Liver (tissue), 8 donors: ENCODE measurements at regions not wholly inside any gene's neighbourhood (a gene's known extent, or its start where the extent isn't known, plus 50 kb on each side); places are given as distances from the start of the nearest gene placed in this dataset.

Experiments used
- DNase-seq: peaks from one replicate; pipeline ENCODE4 v3.0.0-alpha.2; 2017; ENCODE audit warnings: low spot score
- H3K27ac ChIP-seq, 2 donors: one replicate each; pipeline ENCODE4 v1.7.0; 2013; ENCODE audit warnings: inconsistent platforms in 2 of 2, low read length in 2 of 2, control low read depth in 1 of 2, low read depth in 1 of 2, mild to moderate bottlenecking in 1 of 2
- H3K27me3 ChIP-seq, 4 donors: one replicate each; pipeline versions ENCODE4 v1.6.1 to v1.7.0; 2013; ENCODE audit warnings: low read length in 3 of 4, inconsistent platforms in 1 of 4, mild to moderate bottlenecking in 1 of 4, moderate library complexity in 1 of 4; ENCODE audit not compliant: control insufficient read depth in 4 of 4, insufficient read depth in 4 of 4
- H3K36me3 ChIP-seq, 4 donors: one replicate each; pipeline versions ENCODE4 v1.6.1 to v1.7.0; 2013; ENCODE audit warnings: low read length in 3 of 4, mild to moderate bottlenecking in 3 of 4, low read depth in 1 of 4, moderate library complexity in 1 of 4; ENCODE audit not compliant: control insufficient read depth in 4 of 4, insufficient read depth in 3 of 4
- H3K4me1 ChIP-seq, 4 donors: one replicate each; pipeline versions ENCODE4 v1.6.1 to v1.7.0; 2013; ENCODE audit warnings: low read length in 3 of 4, mild to moderate bottlenecking in 3 of 4, moderate library complexity in 1 of 4; ENCODE audit not compliant: control insufficient read depth in 4 of 4, insufficient read depth in 4 of 4
- H3K4me3 ChIP-seq, 3 donors: one replicate each; pipeline versions ENCODE4 v1.6.1 to v1.7.0; 2013; ENCODE audit warnings: low read length in 3 of 3, control low read depth in 1 of 3, low read depth in 1 of 3, mild to moderate bottlenecking in 1 of 3
- H3K9ac ChIP-seq, 2 donors: one replicate each; pipeline ENCODE4 v1.7.0; 2013; ENCODE audit warnings: low read length in 2 of 2, mild to moderate bottlenecking in 2 of 2, moderate library complexity in 2 of 2, control low read depth in 1 of 2, low read depth in 1 of 2
- H3K9me3 ChIP-seq, 4 donors: one replicate each; pipeline versions ENCODE4 v1.6.1 to v1.7.0; 2013; ENCODE audit warnings: low read length in 3 of 4; ENCODE audit not compliant: control insufficient read depth in 4 of 4
- ATF3 ChIP-seq: IDR thresholded peaks from 2 replicates; pipeline ENCODE4 v1.6.1; 2016; ENCODE audit warnings: antibody characterized with exemption
- CTCF ChIP-seq: fragments of 150-350 bp; IDR thresholded peaks from 2 replicates; pipeline ENCODE4 v1.5.1; 2017; ENCODE audit warnings: improper control_type of control experiment, low read depth, low read length; ENCODE audit not compliant: missing input control
- FOXA1 ChIP-seq: IDR thresholded peaks from 2 replicates; pipeline ENCODE4 v1.6.1; 2016; ENCODE audit warnings: antibody characterized with exemption
- FOXA2 ChIP-seq: IDR thresholded peaks from 2 replicates; pipeline ENCODE4 v1.6.1; 2016; ENCODE audit warnings: antibody characterized with exemption
- GABPA ChIP-seq, 2 donors: IDR thresholded peaks in 1 of 2; conservative IDR thresholded peaks in 1 of 2; 2 replicates each; pipeline ENCODE4 v1.6.1; 2016; ENCODE audit warnings: antibody characterized with exemption in 2 of 2, mild to moderate bottlenecking in 1 of 2, moderate library complexity in 1 of 2
- HNF4A ChIP-seq, 2 donors: conservative IDR thresholded peaks; 2 replicates each; pipeline ENCODE4 v1.6.1; 2016; ENCODE audit warnings: antibody characterized with exemption in 2 of 2, mild to moderate bottlenecking in 2 of 2
- JUND ChIP-seq, 2 donors: IDR thresholded peaks; 2 replicates each; pipeline ENCODE4 v1.6.1; 2016; ENCODE audit warnings: antibody characterized with exemption in 2 of 2
- NR2F2 ChIP-seq: IDR thresholded peaks from 2 replicates; pipeline ENCODE4 v1.6.1; 2016; ENCODE audit warnings: antibody characterized with exemption
- RAD21 ChIP-seq, 2 donors: IDR thresholded peaks; 2 replicates each; pipeline ENCODE4 v1.6.1; 2016; ENCODE audit warnings: antibody characterized with exemption in 2 of 2, mild to moderate bottlenecking in 2 of 2
- REST ChIP-seq: IDR thresholded peaks from 2 replicates; pipeline ENCODE4 v1.6.1; 2016; ENCODE audit warnings: antibody characterized with exemption, mild to moderate bottlenecking
- RXRA ChIP-seq, 2 donors: IDR thresholded peaks; 2 replicates each; pipeline ENCODE4 v1.6.1; 2017 to 2018; ENCODE audit warnings: antibody characterized with exemption in 2 of 2, mild to moderate bottlenecking in 1 of 2
- SP1 ChIP-seq: IDR thresholded peaks from 2 replicates; pipeline ENCODE4 v1.6.1; 2018; ENCODE audit warnings: antibody characterized with exemption, mild to moderate bottlenecking
- TAF1 ChIP-seq: conservative IDR thresholded peaks from 2 replicates; pipeline ENCODE4 v1.6.1; 2016; ENCODE audit warnings: antibody characterized with exemption, mild to moderate bottlenecking
- YY1 ChIP-seq: IDR thresholded peaks from 2 replicates; pipeline ENCODE4 v1.6.1; 2016; ENCODE audit warnings: antibody characterized with exemption, mild to moderate bottlenecking
- WGBS: extraction: QIAGEN DNeasy Blood & Tissue Kit; methylation state at CpG from one replicate; pipeline ENCODE4 v1.1.7; 2013; 5-methylcytosine and 5-hydroxymethylcytosine counted together
- donor health status: healthy.
- donor health status: healthy.
- donor health status: healthy.
- donor health status: healthy.
- donor health status: healthy.

GRCh38 chr11:39144351-39145130, 2314.9 kb downstream of the LRRC4C start:
- Histone ChIP-seq H3K4me1 (no peaks in the 10 kb centered on the region), H3K27ac (no peak overlapping the region), H3K9ac (no peak overlapping the region), H3K4me3 (no peak overlapping the region), H3K9me3 (no peaks in the 10 kb centered on the region), H3K27me3 (no peaks in the 10 kb centered on the region), H3K36me3 (no peaks in the 10 kb centered on the region)
- WGBS, result 84% methylated on average over 3 of the region's 3 CpGs
- TF ChIP-seq RXRA (IDR thresholded peaks at IDR 0.05) (no peak), NR2F2 (no peak), ATF3 (no peak)
- no peak for DNase-seq

GRCh38 chr11:39139581-39139980, 2319.9 kb downstream of the LRRC4C start:
- Histone ChIP-seq H3K9me3 (no peaks in the 10 kb centered on the region), H3K27ac (no peak overlapping the region), H3K36me3 (no peaks in the 10 kb centered on the region), H3K9ac (no peak overlapping the region), H3K4me1 (no peaks in the 10 kb centered on the region), H3K27me3 (no peaks in the 10 kb centered on the region), H3K4me3 (no peak overlapping the region)
- WGBS, result 58% methylated on average over 3 of the region's 3 CpGs
- DNase-seq, result no peak
- no peak for TF ChIP-seq NR2F2
- TF ChIP-seq ATF3, result no peak
- no peak for TF ChIP-seq FOXA1
- TF ChIP-seq FOXA2, result no peak
- no peak for TF ChIP-seq HNF4A (conservative IDR thresholded peaks at IDR 0.05)
- no peak for TF ChIP-seq YY1
- TF ChIP-seq TAF1, result no peak
- no peak for TF ChIP-seq RAD21 (IDR thresholded peaks at IDR 0.05)
- TF ChIP-seq JUND (IDR thresholded peaks at IDR 0.05), result no peak
- no peak for TF ChIP-seq GABPA (IDR thresholded peaks at IDR 0.05 in 1 of 2, conservative IDR thresholded peaks at IDR 0.05 in 1 of 2)
- no peak for TF ChIP-seq RXRA (IDR thresholded peaks at IDR 0.05)
- TF ChIP-seq REST, result no peak
- TF ChIP-seq CTCF, result no peak
- TF ChIP-seq SP1, result no peak
